ENCODE measurements at regions not wholly inside any gene's neighbourhood (a gene's known extent, or its start where the extent isn't known, plus 50 kb on each side); places are given as distances from the start of the nearest gene placed in this dataset.

DNA sequence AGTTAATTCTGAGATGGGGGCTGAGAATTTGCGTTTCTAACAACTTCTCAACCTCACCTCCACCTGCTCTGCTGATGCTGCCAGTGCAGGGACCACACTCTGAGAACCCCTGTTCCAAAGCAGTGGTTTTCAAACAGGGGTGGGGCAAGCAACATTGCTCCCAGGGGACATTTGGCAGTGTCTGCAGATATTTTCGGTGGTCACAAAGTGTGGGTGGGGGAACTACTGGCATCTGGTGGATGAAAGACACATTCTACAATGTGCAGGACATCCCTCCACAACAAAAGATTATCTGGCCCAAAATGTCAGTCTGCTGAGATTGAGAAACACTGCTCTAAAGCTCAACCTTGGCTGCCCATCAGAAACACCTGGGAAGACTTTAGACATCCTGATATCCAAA, 188.7 kb upstream of the SATB2 start:
- H3K14ac ChIP-seq (ENCODE audit: insufficient read depth, low read length) = no peak overlapping the region
- H3K4me2 ChIP-seq (ENCODE audit: insufficient read depth, insufficient read length, low read length) = no peak overlapping the region
- no peaks in the 10 kb centered on the region for H3K9me3 ChIP-seq (ENCODE audit: control insufficient read depth, low read depth, low read length)
- no peak overlapping the region for H2BK20ac ChIP-seq (ENCODE audit: low read depth, low read length, poor library complexity, severe bottlenecking)
- H3K4me1 ChIP-seq (ENCODE audit: insufficient read depth, low read length) = no peaks in the 10 kb centered on the region
- no peak overlapping the region for H4K8ac ChIP-seq (replicated peaks; ENCODE audit: insufficient read length, low read depth, low read length)
- no peak overlapping the region for H3K18ac ChIP-seq (ENCODE audit: insufficient read length, low read depth, low read length)
- Mint-ChIP-seq H3K27ac (no peak overlapping the region), H3K4me1 (no peaks in the 10 kb centered on the region), H3K9me3 (peaks cover 4 to 7% of the 10 kb centered on the region in 2 experiments; a peak in 4 of 5 replicates), H3K4me3 (no peak overlapping the region), H3K27me3 (ENCODE audit: low read depth) (no peaks in the 10 kb centered on the region; the same call in 1 of the 2 replicates), H3K36me3 (ENCODE audit: insufficient read depth in 1 of 3, low read depth in 3 of 3) (peaks cover 0 to 6% (median 0%) of the 10 kb centered on the region in 3 experiments; a peak in 4 of 7 replicates)
- no peak overlapping the region for H3T11ph ChIP-seq (ENCODE audit: low read length)
- no peak overlapping the region for H4K91ac ChIP-seq (ENCODE audit: insufficient read length, low read depth, low read length)
- H3K9ac ChIP-seq (ENCODE audit: extremely low read depth, insufficient read length, low read length) = no peak overlapping the region
- H3K79me2 ChIP-seq (ENCODE audit: insufficient read depth, low read length) = no peaks in the 10 kb centered on the region
- no peak overlapping the region for H2BK120ac ChIP-seq (ENCODE audit: low read depth, low read length, poor library complexity, severe bottlenecking)
- WGBS (ENCODE audit: extremely low coverage, insufficient read length, low lambda C conversion rate) = no CpG with 5 or more reads among the region's 2 CpGs
- H3K27ac ChIP-seq (ENCODE audit: insufficient read length, low read depth, low read length) = no peak overlapping the region
- H3K23me2 ChIP-seq (ENCODE audit: insufficient read length, low read depth, low read length, poor library complexity, severe bottlenecking) = no peaks in the 10 kb centered on the region
- no peaks in the 10 kb centered on the region for H3K27me3 ChIP-seq (ENCODE audit: insufficient read depth, low read length)
- TF ChIP-seq, protein P1, sequence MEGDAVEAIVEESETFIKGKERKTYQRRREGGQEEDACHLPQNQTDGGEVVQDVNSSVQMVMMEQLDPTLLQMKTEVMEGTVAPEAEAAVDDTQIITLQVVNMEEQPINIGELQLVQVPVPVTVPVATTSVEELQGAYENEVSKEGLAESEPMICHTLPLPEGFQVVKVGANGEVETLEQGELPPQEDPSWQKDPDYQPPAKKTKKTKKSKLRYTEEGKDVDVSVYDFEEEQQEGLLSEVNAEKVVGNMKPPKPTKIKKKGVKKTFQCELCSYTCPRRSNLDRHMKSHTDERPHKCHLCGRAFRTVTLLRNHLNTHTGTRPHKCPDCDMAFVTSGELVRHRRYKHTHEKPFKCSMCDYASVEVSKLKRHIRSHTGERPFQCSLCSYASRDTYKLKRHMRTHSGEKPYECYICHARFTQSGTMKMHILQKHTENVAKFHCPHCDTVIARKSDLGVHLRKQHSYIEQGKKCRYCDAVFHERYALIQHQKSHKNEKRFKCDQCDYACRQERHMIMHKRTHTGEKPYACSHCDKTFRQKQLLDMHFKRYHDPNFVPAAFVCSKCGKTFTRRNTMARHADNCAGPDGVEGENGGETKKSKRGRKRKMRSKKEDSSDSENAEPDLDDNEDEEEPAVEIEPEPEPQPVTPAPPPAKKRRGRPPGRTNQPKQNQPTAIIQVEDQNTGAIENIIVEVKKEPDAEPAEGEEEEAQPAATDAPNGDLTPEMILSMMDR (conservative IDR thresholded peaks at IDR 0.05) = no peak
- no peak overlapping the region for H2BK12ac ChIP-seq (ENCODE audit: insufficient read length, low read depth, low read length)
- no peak overlapping the region for H2AK5ac ChIP-seq (ENCODE audit: insufficient read length, low read length)
- no peak overlapping the region for H3K23ac ChIP-seq (ENCODE audit: insufficient read length, low read depth, low read length)
- no peak overlapping the region for H2BK15ac ChIP-seq (ENCODE audit: low read depth, low read length)
- H2BK5ac ChIP-seq (ENCODE audit: insufficient read length, low read length) = no peak overlapping the region
- no peaks in the 10 kb centered on the region for H3K79me1 ChIP-seq (ENCODE audit: insufficient read depth, low read depth, low read length, poor library complexity, severe bottlenecking)
- DNase-seq = no peak
- H4K20me1 ChIP-seq (ENCODE audit: control insufficient read depth, insufficient read depth, insufficient read length) = no peaks in the 10 kb centered on the region
- no peak overlapping the region for H3K56ac ChIP-seq (ENCODE audit: insufficient read length, low read depth, low read length)
- H3K4ac ChIP-seq (ENCODE audit: low read depth, low read length) = no peak overlapping the region
- H4K5ac ChIP-seq (ENCODE audit: insufficient read length, low read depth, low read length) = no peak overlapping the region
- H2AFZ ChIP-seq (ENCODE audit: low read length) = no peak overlapping the region

Data from H9 (cell line).